Gastroesophageal sphincter (tissue), 3 donors: ENCODE measurements at regions not wholly inside any gene's neighbourhood (a gene's known extent, or its start where the extent isn't known, plus 50 kb on each side); places are given as distances from the start of the nearest gene placed in this dataset.

Source experiments
- CTCF ChIP-seq, 4 experiments: fragments of 200-600 bp in 2 of 4; fragments of 450-650 bp in 2 of 4; sonication (generic) in 1 of 4; IDR thresholded peaks; one replicate each; pipeline ENCODE4 v1.5.1; 2017 to 2019; ENCODE audit warnings: antibody characterized with exemption in 4 of 4, mild to moderate bottlenecking in 2 of 4, moderate library complexity in 2 of 4
- POLR2A ChIP-seq, 2 donors: fragments of 450-650 bp; IDR thresholded peaks; one replicate each; pipeline ENCODE4 v1.6.1; 2017; ENCODE audit warnings: antibody characterized with exemption in 2 of 2, mild to moderate bottlenecking in 2 of 2, moderate library complexity in 1 of 2

GRCh38 chr4:58225460-58225859 lies 1115.3 kb upstream of the IGFBP7 start:
- TF ChIP-seq CTCF (IDR thresholded peaks at IDR 0.05) (no peak), POLR2A (IDR thresholded peaks at IDR 0.05) (no peak)
